NCI-H345 treated with DMSO at 0.1 percent for 48 hours (cell line): ENCODE measurements at regions not wholly inside any gene's neighbourhood (a gene's known extent, or its start where the extent isn't known, plus 50 kb on each side); places are given as distances from the start of the nearest gene placed in this dataset.
A peak's percentile ranks its signal among the peaks of the same experiment; 100 is the strongest.

Source experiments
- DNase-seq: peaks from one replicate; lab custom pipeline; 2025; ENCODE audit not compliant: unreplicated experiment; lab: John Stamatoyannopoulos, UW

GRCh38 chr2:65856928-65857327 lies 424.5 kb upstream of the SPRED2 start:
- DNase-seq, result no peak

GRCh38 chr2:65856423-65856822 lies 424.0 kb upstream of the SPRED2 start:
- DNase-seq, result no peak

GRCh38 chr2:65850695-65851094 lies 418.3 kb upstream of the SPRED2 start:
- no peak for DNase-seq

- DNase-seq, result no peak
These were observed 414.7 kb upstream of the SPRED2 start for GRCh38 chr2:65846989-65847678.

DNA sequence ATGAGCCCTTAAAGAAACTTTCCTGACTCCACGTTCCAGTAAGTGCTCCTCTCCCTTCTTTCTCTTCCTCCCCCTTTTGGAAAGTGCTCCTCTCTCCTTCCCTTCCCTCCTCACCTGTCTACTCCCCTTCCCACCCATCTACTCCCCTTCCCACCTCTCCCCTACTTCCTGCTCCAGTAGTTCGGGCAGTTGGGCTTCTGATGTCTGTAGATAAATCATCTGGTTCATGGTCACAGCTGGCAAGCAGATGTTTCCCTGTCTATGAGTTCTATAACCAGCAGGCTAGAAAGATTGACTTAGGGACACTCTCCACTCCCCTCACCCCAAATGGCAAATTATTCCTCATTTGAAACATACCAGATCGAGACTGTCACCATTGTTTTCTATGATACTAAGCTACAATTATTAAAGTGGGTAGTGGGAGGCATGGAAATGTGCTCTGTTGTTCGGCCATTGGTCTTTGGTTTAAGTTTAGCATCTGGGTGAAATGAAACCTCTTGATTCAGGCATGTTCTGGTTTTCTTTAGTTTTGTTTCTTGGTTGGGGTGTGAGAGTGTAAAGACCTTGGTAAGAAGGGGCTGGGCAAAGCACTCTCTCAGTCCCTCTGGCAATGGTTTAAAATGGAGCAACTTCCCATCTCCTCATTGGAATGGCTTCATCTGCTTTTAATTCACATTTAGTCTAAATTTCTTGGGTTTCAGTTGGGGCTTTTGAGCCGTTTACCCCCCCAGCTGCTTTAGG lies 413.2 kb upstream of the SPRED2 start:
- peak; percentile 2 for DNase-seq

- no peak for DNase-seq
These were observed 409.7 kb upstream of the SPRED2 start for GRCh38 chr2:65842104-65842503.

DNA sequence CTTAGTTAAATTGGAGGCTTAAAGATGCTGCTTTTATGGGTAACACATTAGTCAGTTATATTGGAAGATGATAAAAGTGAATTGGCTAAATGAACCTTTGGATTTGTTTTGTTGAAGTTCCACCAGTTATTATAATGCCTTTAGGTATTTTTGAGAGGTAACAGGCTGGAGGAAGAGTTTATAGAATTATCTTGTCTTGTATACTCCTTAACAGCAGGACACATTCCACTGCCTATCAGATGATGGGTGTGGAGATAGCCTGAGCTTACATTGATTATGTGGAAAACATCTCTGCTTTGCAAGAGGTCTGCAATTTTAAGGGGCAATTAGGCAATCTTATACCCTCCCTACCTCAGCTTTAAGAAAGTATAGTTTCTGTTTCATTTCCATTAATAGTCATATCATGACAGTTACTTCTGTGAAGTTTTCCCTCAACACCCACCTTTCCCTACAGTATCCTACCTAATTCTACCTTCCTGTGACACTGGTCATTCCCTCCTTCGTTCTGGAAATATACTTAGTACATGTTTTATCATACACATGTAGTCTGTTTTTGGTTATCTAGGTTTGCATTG lies 403.7 kb upstream of the SPRED2 start:
- no peak for DNase-seq

GRCh38 chr2:65834771-65835475 lies 402.5 kb upstream of the SPRED2 start:
- peak; percentile 27 for DNase-seq

GRCh38 chr2:65834062-65834461 lies 401.7 kb upstream of the SPRED2 start:
- DNase-seq, result no peak

DNA sequence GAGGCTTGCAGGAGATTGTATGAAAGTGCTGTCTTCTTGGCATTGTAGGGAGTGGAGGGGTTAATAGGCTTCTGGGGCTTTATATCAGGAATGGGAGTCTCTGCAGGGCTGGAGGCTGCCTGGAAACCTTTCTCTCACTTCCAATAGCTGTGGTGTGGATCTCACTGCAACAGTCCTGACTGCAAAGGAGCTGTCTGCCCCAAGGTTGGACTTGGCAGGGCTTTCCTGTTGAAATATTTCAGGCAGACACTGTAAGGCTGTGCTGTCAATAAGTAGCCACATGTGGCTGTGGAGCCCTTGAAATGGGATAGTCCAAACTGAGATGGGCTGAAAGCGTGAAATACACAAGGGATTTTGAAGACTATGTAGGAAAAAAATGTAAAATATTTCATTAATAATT lies 399.1 kb upstream of the SPRED2 start:
- no peak for DNase-seq

- DNase-seq, result no peak
These were observed 394.2 kb upstream of the SPRED2 start for GRCh38 chr2:65826567-65826966.

- DNase-seq, result no peak
These were observed 391.1 kb upstream of the SPRED2 start for GRCh38 chr2:65823511-65823910.

DNA sequence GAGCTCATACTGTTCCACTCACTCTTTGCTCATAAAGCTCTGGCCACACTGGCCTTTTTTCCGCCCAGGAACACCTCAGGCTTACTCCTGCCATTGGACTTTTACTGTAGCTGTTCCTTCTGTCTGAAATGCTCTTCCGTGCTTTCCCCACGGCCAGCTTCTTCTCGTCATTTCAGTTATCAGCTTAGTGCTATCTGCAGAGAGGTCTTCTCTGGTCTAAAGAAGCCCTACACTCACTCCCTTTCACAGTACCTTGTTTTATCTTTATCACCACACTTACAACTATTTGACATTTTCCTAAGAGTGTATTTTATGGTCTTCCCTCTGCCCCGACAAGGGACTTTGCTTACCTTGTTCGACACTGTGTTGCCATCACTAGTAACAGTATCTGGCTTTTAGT lies 388.1 kb upstream of the SPRED2 start:
- no peak for DNase-seq

GRCh38 chr2:65819963-65820362 lies 387.6 kb upstream of the SPRED2 start:
- no peak for DNase-seq

DNA sequence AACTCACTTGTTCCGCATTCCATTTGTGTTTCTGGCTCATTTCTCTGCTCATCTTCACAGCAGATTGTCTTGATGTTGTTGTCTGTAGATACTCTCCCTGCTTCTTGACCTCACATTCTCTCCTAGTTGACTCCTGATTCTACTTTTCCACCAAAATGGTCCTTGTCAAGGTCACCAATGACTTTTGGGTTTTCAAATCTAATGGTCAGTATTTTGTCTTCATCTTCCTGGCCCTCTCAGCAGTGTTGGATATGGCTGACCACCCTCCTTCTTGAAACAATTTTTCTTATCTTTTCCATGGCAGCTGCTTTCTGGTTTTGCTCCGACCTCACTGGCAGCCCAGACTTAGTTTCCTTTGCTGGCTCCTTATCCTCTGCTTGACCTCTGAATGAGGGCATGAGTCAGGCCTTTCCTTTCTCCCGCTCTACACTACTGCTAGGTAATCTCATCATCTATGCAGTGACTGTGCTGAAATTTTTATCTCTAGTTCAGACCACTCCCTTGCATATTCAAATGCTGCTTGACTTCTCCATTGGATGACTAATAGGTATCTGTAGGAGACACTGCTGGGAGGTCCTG lies 386.6 kb upstream of the SPRED2 start:
- DNase-seq, result no peak

GRCh38 chr2:65813631-65814173 lies 381.3 kb upstream of the SPRED2 start:
- DNase-seq, result no peak

DNA sequence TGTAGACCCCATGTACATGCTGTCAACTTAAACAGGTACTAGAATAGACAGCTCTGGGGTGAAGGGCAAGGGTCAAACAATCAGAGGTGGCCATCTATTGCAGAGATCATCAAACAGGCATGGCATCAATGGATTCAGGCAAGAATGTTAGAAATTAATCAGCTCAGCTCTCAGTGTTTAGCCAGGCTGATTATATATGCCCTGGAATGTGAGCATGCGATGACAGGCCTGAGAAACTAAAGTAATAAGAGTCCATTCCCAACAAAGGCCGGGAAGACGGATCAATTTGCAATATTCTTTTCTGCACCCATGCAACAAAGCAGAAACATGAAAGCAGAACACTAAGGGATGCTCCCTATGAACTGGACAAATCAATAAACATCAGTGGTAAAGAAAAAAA lies 380.5 kb upstream of the SPRED2 start:
- no peak for DNase-seq

GRCh38 chr2:65807942-65808341 lies 375.5 kb upstream of the SPRED2 start:
- no peak for DNase-seq

- no peak for DNase-seq
These were observed 372.4 kb upstream of the SPRED2 start for GRCh38 chr2:65804777-65805176.

DNA sequence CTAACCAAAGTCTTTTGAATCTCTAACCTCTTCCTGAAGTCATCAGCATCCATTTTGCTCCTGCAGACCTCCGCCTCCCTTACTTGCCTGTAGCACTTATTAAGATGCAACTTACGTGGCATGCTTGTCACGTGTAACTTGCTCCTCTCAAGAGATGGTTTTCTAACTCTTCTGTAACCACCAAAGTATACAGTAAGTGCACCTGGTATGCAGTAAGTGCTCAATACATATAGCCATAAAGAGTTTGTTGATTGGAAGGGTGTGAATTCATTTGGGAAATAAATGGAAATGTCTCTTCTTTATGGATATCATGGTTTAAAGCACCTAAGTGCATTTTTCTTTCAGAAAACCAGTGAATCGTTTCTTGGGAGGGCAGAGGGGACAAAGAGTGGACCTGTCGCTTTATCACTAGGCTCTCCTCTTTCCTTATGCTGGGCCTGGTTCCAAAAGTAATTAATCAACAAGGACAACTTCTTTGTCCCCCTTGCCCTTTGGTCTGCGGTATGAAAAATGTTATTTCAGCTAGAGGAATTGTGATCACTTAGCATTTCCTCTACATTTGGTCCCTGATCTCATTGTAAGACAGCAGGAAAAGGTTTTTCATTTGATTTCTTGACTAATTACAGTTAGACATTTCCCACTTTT lies 370.0 kb upstream of the SPRED2 start:
- no peak for DNase-seq

DNA sequence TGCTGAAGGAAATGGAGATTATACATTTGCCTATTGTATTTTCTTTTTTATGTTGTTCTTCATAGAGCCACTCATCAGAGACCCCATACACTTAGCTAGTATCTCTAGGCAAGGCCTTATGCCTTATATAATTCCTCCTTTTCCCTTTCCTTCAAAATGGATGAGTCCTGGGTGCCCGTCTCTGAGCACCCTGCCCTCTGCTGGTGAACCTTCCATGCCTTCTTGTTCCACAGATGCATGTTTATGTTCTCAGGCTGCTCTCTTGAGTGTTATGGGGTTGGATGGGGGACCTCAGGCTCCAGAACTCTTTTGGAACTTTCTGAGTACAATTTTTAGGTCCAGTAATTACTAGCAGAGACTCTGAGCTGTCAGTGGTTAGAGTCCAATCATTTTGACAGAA lies 368.6 kb upstream of the SPRED2 start:
- no peak for DNase-seq
